HG03097 (cell line): ENCODE measurements at regions not wholly inside any gene's neighbourhood (a gene's known extent, or its start where the extent isn't known, plus 50 kb on each side); places are given as distances from the start of the nearest gene placed in this dataset.
"Not testable (repeated sequence)": the region's sequence is repeated elsewhere in the genome, so short reads cannot be mapped to it uniquely, and the experiment has no call there.

Experiments used
- ATAC-seq: cut with Tn5 transposase; IDR thresholded peaks from one replicate; pipeline ENCODE4 v1.9.1; 2021; ENCODE audit not compliant: unreplicated experiment, low FRiP score

GRCh38 chr18:47729356-47729755, 201.1 kb downstream of the SMAD2 start:
- no peak for ATAC-seq

- ATAC-seq: no peak
Observed at GRCh38 chr18:47728921-47729320, 201.5 kb downstream of the SMAD2 start.

GRCh38 chr18:47727409-47727808, 203.1 kb downstream of the SMAD2 start:
- ATAC-seq: no peak

GRCh38 chr18:47726550-47726949, 203.9 kb downstream of the SMAD2 start:
- ATAC-seq: no peak

- ATAC-seq: no peak
Observed at GRCh38 chr18:47725656-47726055, 204.8 kb downstream of the SMAD2 start.

GRCh38 chr18:47724186-47724975, 206.1 kb downstream of the SMAD2 start:
- ATAC-seq: no peak

GRCh38 chr18:47721876-47722275, 208.6 kb downstream of the SMAD2 start:
- ATAC-seq: no peak

- no peak for ATAC-seq
Observed at GRCh38 chr18:47720741-47721140, 209.7 kb downstream of the SMAD2 start.

- ATAC-seq: no peak
Observed at GRCh38 chr18:47719096-47719780, 211.2 kb downstream of the SMAD2 start.

GRCh38 chr18:47718646-47719045, 211.8 kb downstream of the SMAD2 start:
- ATAC-seq: no peak

GRCh38 chr18:47717257-47717656, 213.2 kb downstream of the SMAD2 start:
- no peak for ATAC-seq

GRCh38 chr18:47716632-47717185, 213.8 kb downstream of the SMAD2 start:
- ATAC-seq: no peak

GRCh38 chr18:47710451-47710850, 220.0 kb downstream of the SMAD2 start:
- ATAC-seq: no peak

- no peak for ATAC-seq
Observed at GRCh38 chr18:47709556-47709955, 220.9 kb downstream of the SMAD2 start.

GRCh38 chr18:47708206-47708605, 222.3 kb downstream of the SMAD2 start:
- ATAC-seq: no peak

- no peak for ATAC-seq
Observed at GRCh38 chr18:47701134-47701533, 229.3 kb downstream of the SMAD2 start.

- ATAC-seq: no peak
Observed at GRCh38 chr18:47696870-47697269, 233.6 kb downstream of the SMAD2 start.

- no peak for ATAC-seq
Observed at GRCh38 chr18:47691611-47692010, 238.8 kb downstream of the SMAD2 start.

- ATAC-seq: not testable (repeated sequence)
Observed at GRCh38 chr18:47690778-47691177, 239.7 kb downstream of the SMAD2 start.

- ATAC-seq: no peak
Observed at GRCh38 chr18:47689371-47689770, 241.1 kb downstream of the SMAD2 start.

GRCh38 chr18:47686806-47687205, 243.7 kb downstream of the SMAD2 start:
- ATAC-seq: no peak

- no peak for ATAC-seq
Observed at GRCh38 chr18:47683774-47684173, 246.7 kb downstream of the SMAD2 start.
